OCI-LY7 (cell line): ENCODE measurements at regions not wholly inside any gene's neighbourhood (a gene's known extent, or its start where the extent isn't known, plus 50 kb on each side); places are given as distances from the start of the nearest gene placed in this dataset.

Experiments used
- BruUV-seq: library from RNA; stranded (reverse); fragments of 400-500 nt; replicated peaks from 2 replicates; lab custom pipeline; 2021; lab: Mats Ljungman, UMichigan
- CTCF ChIA-PET: fragments of 300-600 bp; sonication (Branson Sonifier 250); formaldehyde crosslinking; loops from one replicate; lab custom pipeline; 2022; ENCODE audit warnings: antibody characterized with exemption; ENCODE audit not compliant: unreplicated experiment; lab: Charles Lee
- POLR2A ChIA-PET: fragments of 300-600 bp; sonication (Branson Sonifier 250); formaldehyde crosslinking; loops from one replicate; lab custom pipeline; 2022; ENCODE audit warnings: antibody characterized with exemption; lab: Charles Lee
- DNase-seq: peaks from one replicate; pipeline ENCODE4 v3.0.0-alpha.2; 2015; ENCODE audit warnings: low spot score
- H2AFZ ChIP-seq: fragments of 200-600 bp; sonication (generic), shearing (Covaris generic); 2 replicates; pipeline ENCODE4 v1.6.1; 2014; ENCODE audit warnings: mild to moderate bottlenecking, antibody characterized with exemption, low read length, moderate library complexity
- H3K27ac ChIP-seq: fragments of 200-600 bp; sonication (generic); 2 replicates; pipeline ENCODE4 v1.5.1; 2014; ENCODE audit warnings: mixed run types, low read depth, mild to moderate bottlenecking, moderate library complexity, low read length, inconsistent platforms; ENCODE audit not compliant: poor library complexity, severe bottlenecking
- H3K36me3 ChIP-seq: fragments of 200-600 bp; sonication (generic); 2 replicates; pipeline ENCODE4 v1.6.1; 2014; ENCODE audit warnings: mild to moderate bottlenecking, antibody characterized with exemption, low read length, moderate library complexity, mixed read lengths; ENCODE audit not compliant: insufficient read depth
- H3K4me1 ChIP-seq: fragments of 200-600 bp; sonication (generic); 2 replicates; pipeline ENCODE4 v1.5.1; 2014; ENCODE audit warnings: mild to moderate bottlenecking, low read length; ENCODE audit not compliant: insufficient read depth, poor library complexity, severe bottlenecking
- H3K4me2 ChIP-seq: fragments of 200-600 bp; sonication (generic); 2 replicates; pipeline ENCODE4 v1.6.1; 2014; ENCODE audit warnings: mild to moderate bottlenecking, low read length
- H3K4me3 ChIP-seq: fragments of 200-600 bp; sonication (generic); 2 replicates; pipeline ENCODE4 v1.5.1; 2014; ENCODE audit warnings: mild to moderate bottlenecking, low read depth, low read length; ENCODE audit not compliant: poor library complexity, severe bottlenecking
- H3K79me2 ChIP-seq: fragments of 200-600 bp; sonication (generic); 2 replicates; pipeline ENCODE4 v1.6.1; 2016; ENCODE audit warnings: low read depth, mild to moderate bottlenecking, low read length, moderate library complexity, mixed read lengths; ENCODE audit not compliant: insufficient read depth
- H3K9me2 ChIP-seq: fragments of 200-600 bp; sonication (generic); 2 replicates; pipeline ENCODE4 v1.6.1; 2016; ENCODE audit warnings: mild to moderate bottlenecking, low read length, mixed read lengths; ENCODE audit not compliant: insufficient read depth
- H3K9me3 ChIP-seq: fragments of 200-600 bp; sonication (generic); 2 replicates; pipeline ENCODE4 v1.6.1; 2014; ENCODE audit warnings: mild to moderate bottlenecking, mixed run types, low read length, mixed read lengths
- H4K20me1 ChIP-seq: fragments of 200-600 bp; sonication (generic); 2 replicates; pipeline ENCODE4 v1.6.1; 2014; ENCODE audit warnings: mild to moderate bottlenecking, antibody characterized with exemption, low read length, moderate library complexity, mixed read lengths; ENCODE audit not compliant: insufficient read depth
- CTCF ChIP-seq: fragments of 200-600 bp; sonication (generic); conservative IDR thresholded peaks from 2 replicates; pipeline ENCODE4 v1.5.1; 2014; ENCODE audit warnings: mild to moderate bottlenecking, antibody characterized with exemption, low read length, moderate library complexity, mixed read lengths
- EZH2phosphoT487 ChIP-seq: fragments of 200-600 bp; sonication (generic); IDR thresholded peaks from 2 replicates; pipeline ENCODE4 v1.6.1; 2018; ENCODE audit warnings: low read depth, borderline replicate concordance, mild to moderate bottlenecking, mixed run types, antibody characterized with exemption, low read length, moderate library complexity, mixed read lengths
- intact Hi-C: fragments of 100-400 bp; cut with micrococcal nuclease; formaldehyde crosslinking; loops from one replicate; pipeline ENCODE4 v1.10.0; 2022; ENCODE audit not compliant: unreplicated experiment

DNA sequence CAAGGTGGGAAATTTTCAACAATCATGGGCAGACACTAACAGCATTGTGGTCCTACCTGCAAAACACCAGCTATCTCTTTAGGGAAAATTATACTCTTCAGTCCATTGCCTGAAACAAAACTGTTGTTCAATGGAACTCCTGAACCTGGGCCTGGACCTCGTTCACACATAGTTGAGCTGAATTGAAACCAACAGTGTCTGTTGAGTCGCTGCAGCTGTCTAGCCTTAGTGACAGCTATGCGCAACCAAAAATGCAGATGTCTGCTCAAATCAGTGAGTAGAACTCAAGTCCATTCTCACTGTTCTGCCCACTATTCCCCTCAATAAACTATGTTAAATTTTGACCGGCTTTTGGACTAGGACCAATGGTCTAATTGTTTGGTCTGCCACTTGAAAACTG, 286.2 kb downstream of the TFAP2A start:
- CTCF ChIA-PET: no interaction called here
- Histone ChIP-seq H2AFZ (no peak overlapping the region), H3K4me1 (no peaks in the 10 kb centered on the region), H4K20me1 (no peaks in the 10 kb centered on the region), H3K9me3 (no peaks in the 10 kb centered on the region), H3K4me2 (no peak overlapping the region), H3K79me2 (no peaks in the 10 kb centered on the region), H3K9me2 (no peaks in the 10 kb centered on the region), H3K4me3 (no peak overlapping the region), H3K27ac (no peak overlapping the region), H3K36me3 (no peaks in the 10 kb centered on the region)
- intact Hi-C loops: no loop called here
- DNase-seq: no peak
- TF ChIP-seq CTCF (no peak), EZH2phosphoT487 (no peak)
- no TSS peak for BruUV-seq
- POLR2A ChIA-PET: interaction anchor here (1.1 kb wide), 1 partner anchor 8 kb away, joined by 3 read pairs; no protein-coding TSS in a partner anchor

DNA sequence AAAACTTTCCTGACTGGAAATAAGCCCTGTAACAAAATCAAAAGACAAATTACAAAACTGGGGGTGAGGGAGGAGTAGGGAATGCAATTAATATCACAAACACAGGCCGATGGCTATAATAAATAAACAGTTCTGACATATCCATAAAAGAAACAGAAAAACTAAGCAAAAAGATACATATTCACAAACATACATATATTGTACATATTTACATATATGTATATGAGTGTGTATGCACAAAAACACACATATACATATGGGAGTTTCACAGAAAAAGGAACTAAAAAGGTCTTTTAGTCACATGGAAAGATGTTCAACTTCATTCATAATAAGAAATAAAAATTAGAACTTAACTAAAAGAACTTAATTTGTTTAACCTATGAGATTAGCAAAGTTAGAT, 292.7 kb downstream of the TFAP2A start:
- Histone ChIP-seq H2AFZ (no peak overlapping the region), H3K4me1 (no peaks in the 10 kb centered on the region), H3K27ac (no peak overlapping the region), H3K9me2 (no peaks in the 10 kb centered on the region), H3K36me3 (no peaks in the 10 kb centered on the region), H3K4me2 (no peak overlapping the region), H3K79me2 (no peaks in the 10 kb centered on the region), H4K20me1 (no peaks in the 10 kb centered on the region), H3K4me3 (no peak overlapping the region), H3K9me3 (no peaks in the 10 kb centered on the region)
- no TSS peak for BruUV-seq
- CTCF ChIA-PET: no interaction called here
- intact Hi-C loops: no loop called here
- POLR2A ChIA-PET: no interaction called here
- DNase-seq: no peak
- no peak for TF ChIP-seq CTCF
- no peak for TF ChIP-seq EZH2phosphoT487

DNA sequence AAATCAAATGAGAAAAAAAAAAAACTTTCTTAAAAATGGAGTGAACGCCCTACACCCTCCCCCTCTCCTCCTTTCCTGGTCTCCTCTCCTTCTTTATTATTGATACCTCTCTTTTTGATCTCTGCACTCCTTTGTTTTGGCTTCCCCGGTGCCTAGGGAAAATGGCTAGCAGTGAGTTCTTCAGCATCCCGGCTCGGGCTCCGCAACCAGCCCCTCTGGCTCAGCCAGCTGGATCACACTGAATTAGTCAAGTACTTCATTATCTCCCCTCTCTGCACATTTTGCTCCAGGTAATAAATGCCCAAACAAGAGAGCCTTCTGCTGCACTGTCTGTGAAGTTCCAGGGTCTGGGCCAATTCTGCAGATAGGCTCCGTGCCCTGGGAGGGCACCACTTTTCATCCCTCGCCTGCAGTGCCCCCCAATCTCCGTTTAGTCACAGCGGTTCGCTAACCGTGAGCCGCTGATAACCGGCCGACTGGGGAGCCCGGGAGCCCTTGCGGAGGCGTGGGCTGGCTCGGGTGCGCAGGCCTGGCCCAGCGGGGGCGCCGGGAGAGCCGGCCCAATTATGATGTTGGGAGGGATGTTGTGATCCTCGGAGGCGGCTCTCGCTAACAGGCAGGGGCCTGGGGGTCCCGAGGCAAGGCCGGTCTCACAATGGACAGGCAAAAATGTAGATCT, 301.9 kb downstream of the TFAP2A start:
- Histone ChIP-seq H3K4me3 (no peak overlapping the region), H3K36me3 (no peaks in the 10 kb centered on the region), H3K79me2 (no peaks in the 10 kb centered on the region), H3K9me2 (no peaks in the 10 kb centered on the region), H3K27ac (no peak overlapping the region), H4K20me1 (no peaks in the 10 kb centered on the region), H3K4me1 (no peaks in the 10 kb centered on the region), H3K4me2 (no peak overlapping the region), H3K9me3 (no peaks in the 10 kb centered on the region), H2AFZ (no peak overlapping the region)
- intact Hi-C loops: no loop called here
- no peak for DNase-seq
- BruUV-seq: no TSS peak
- ChIA-PET CTCF (no interaction called here), POLR2A (interaction anchor here (0.6 kb wide), 1 partner anchor 1648 kb away, joined by 4 read pairs; no protein-coding TSS in a partner anchor)
- TF ChIP-seq CTCF (no peak), EZH2phosphoT487 (no peak)
